Natural killer cell (primary cell): ENCODE measurements at regions not wholly inside any gene's neighbourhood (a gene's known extent, or its start where the extent isn't known, plus 50 kb on each side); places are given as distances from the start of the nearest gene placed in this dataset.

Source experiments
- ATAC-seq, 3 donors: fragments of 150-1000 bp in 2 of 3; fragments of 200-7000 bp in 1 of 3; cut with Tn5 transposase; 1 replicate in 1 of 3; 2 replicates in 2 of 3; pipeline ENCODE4 v1.10.0; 2021; ENCODE audit warnings: mild to moderate bottlenecking in 2 of 3, moderate library complexity in 2 of 3
- DNase-seq, 2 donors: peaks; one replicate each; pipeline versions ENCODE4 v3.0.0 to v3.0.0-alpha.2; 2013 to 2021; ENCODE audit warnings: mixed read lengths in 1 of 2
- H3K27ac ChIP-seq: one replicate; pipeline ENCODE4 v1.5.1; 2013; ENCODE audit warnings: mild to moderate bottlenecking, low read length
- H3K27me3 ChIP-seq: one replicate; pipeline ENCODE4 v1.6.1; 2013; ENCODE audit warnings: low read length; ENCODE audit not compliant: control insufficient read depth, insufficient read depth
- H3K36me3 ChIP-seq: one replicate; pipeline ENCODE4 v1.6.1; 2013; ENCODE audit warnings: low read length; ENCODE audit not compliant: control insufficient read depth, insufficient read depth
- H3K4me1 ChIP-seq: one replicate; pipeline ENCODE4 v1.6.1; 2013; ENCODE audit warnings: low read length; ENCODE audit not compliant: control insufficient read depth, insufficient read depth
- H3K4me3 ChIP-seq: one replicate; pipeline ENCODE4 v1.5.1; 2013; ENCODE audit warnings: low read length
- H3K9me3 ChIP-seq: one replicate; pipeline ENCODE4 v1.6.1; 2013; ENCODE audit warnings: low read length; ENCODE audit not compliant: control insufficient read depth, insufficient read depth
- H3K27ac Mint-ChIP-seq, 2 donors: one replicate each; pipeline ENCODE4 v1.8.0; 2022; ENCODE audit warnings: mild to moderate bottlenecking in 2 of 2, mixed read lengths in 2 of 2, moderate library complexity in 1 of 2
- H3K27me3 Mint-ChIP-seq, 2 donors: one replicate each; pipeline ENCODE4 v1.8.0; 2022; ENCODE audit warnings: low read depth in 2 of 2, mixed read lengths in 2 of 2
- H3K36me3 Mint-ChIP-seq: one replicate; pipeline ENCODE4 v1.8.0; 2022; ENCODE audit warnings: mixed read lengths
- H3K4me1 Mint-ChIP-seq, 2 donors: one replicate each; pipeline ENCODE4 v1.8.0; 2022; ENCODE audit warnings: mixed read lengths in 2 of 2
- H3K4me3 Mint-ChIP-seq: one replicate; pipeline ENCODE4 v1.8.0; 2022; ENCODE audit warnings: mild to moderate bottlenecking, moderate library complexity, mixed read lengths
- H3K9me3 Mint-ChIP-seq, 2 donors: one replicate each; pipeline ENCODE4 v1.8.0; 2022; ENCODE audit warnings: mixed read lengths in 2 of 2
- CTCF ChIP-seq: fragments of 200-600 bp; IDR thresholded peaks from one replicate; pipeline ENCODE4 v1.8.0; 2022; ENCODE audit warnings: antibody characterized with exemption
- WGBS: methylation state at CpG from one replicate; pipeline ENCODE4 v1.1.7; 2013; ENCODE audit warnings: missing lambda C conversion rate; ENCODE audit not compliant: insufficient coverage; 5-methylcytosine and 5-hydroxymethylcytosine counted together
- intact Hi-C: fragments of 100-400 bp; cut with micrococcal nuclease; formaldehyde crosslinking; loops from one replicate; pipeline ENCODE4 v1.14.2; 2022

- no peak overlapping the region for H3K27ac Mint-ChIP-seq
- no peaks in the 10 kb centered on the region for H3K4me1 ChIP-seq
- H3K27me3 ChIP-seq = no peaks in the 10 kb centered on the region
- no peaks in the 10 kb centered on the region for H3K4me1 Mint-ChIP-seq
- peaks cover 3 to 5% of the 10 kb centered on the region in 2 donors for H3K9me3 Mint-ChIP-seq
- no peak overlapping the region for H3K4me3 Mint-ChIP-seq
- intact Hi-C loops = no loop called here
- H3K9me3 ChIP-seq = no peaks in the 10 kb centered on the region
- no peak for TF ChIP-seq CTCF
- no peak for ATAC-seq
- H3K27me3 Mint-ChIP-seq = no peaks in the 10 kb centered on the region
- 57% methylated on average over 1 of the region's 1 CpG for WGBS
- H3K36me3 ChIP-seq = no peaks in the 10 kb centered on the region
- H3K4me3 ChIP-seq = no peak overlapping the region
- no peak for DNase-seq
- H3K36me3 Mint-ChIP-seq = no peaks in the 10 kb centered on the region
- no peak overlapping the region for H3K27ac ChIP-seq
Measured at GRCh38 chr4:137998666-137999429, 243.3 kb downstream of the SLC7A11 start.

GRCh38 chr4:137997496-137997895 lies 244.7 kb downstream of the SLC7A11 start:
- no peak for DNase-seq
- Histone ChIP-seq H3K27me3 (no peaks in the 10 kb centered on the region), H3K27ac (no peak overlapping the region), H3K36me3 (no peaks in the 10 kb centered on the region), H3K4me1 (no peaks in the 10 kb centered on the region), H3K4me3 (no peak overlapping the region), H3K9me3 (no peaks in the 10 kb centered on the region)
- WGBS = no CpG with 5 or more reads among the region's 1 CpG
- Mint-ChIP-seq H3K27me3 (no peaks in the 10 kb centered on the region), H3K4me3 (no peak overlapping the region), H3K9me3 (peaks cover 0 to 5% of the 10 kb centered on the region in 2 donors), H3K27ac (no peak overlapping the region), H3K4me1 (no peaks in the 10 kb centered on the region), H3K36me3 (no peaks in the 10 kb centered on the region)
- ATAC-seq = no peak
- intact Hi-C loops = no loop called here
- no peak for TF ChIP-seq CTCF

- no peaks in the 10 kb centered on the region for H3K27me3 Mint-ChIP-seq
- no peaks in the 10 kb centered on the region for H3K27me3 ChIP-seq
- no peak overlapping the region for H3K27ac Mint-ChIP-seq
- no peaks in the 10 kb centered on the region for H3K9me3 ChIP-seq
- intact Hi-C loops = no loop called here
- no peak for TF ChIP-seq CTCF
- H3K4me3 ChIP-seq = no peak overlapping the region
- H3K9me3 Mint-ChIP-seq = peaks cover 0 to 5% of the 10 kb centered on the region in 2 donors
- ATAC-seq = no peak
- H3K36me3 ChIP-seq = no peaks in the 10 kb centered on the region
- no peaks in the 10 kb centered on the region for H3K36me3 Mint-ChIP-seq
- H3K4me1 Mint-ChIP-seq = no peaks in the 10 kb centered on the region
- DNase-seq = no peak
- H3K4me3 Mint-ChIP-seq = no peak overlapping the region
- no peaks in the 10 kb centered on the region for H3K4me1 ChIP-seq
- no peak overlapping the region for H3K27ac ChIP-seq
Measured at GRCh38 chr4:137994853-137995252, 247.3 kb downstream of the SLC7A11 start.

- H3K4me1 Mint-ChIP-seq = no peaks in the 10 kb centered on the region
- Histone ChIP-seq H3K4me1 (no peaks in the 10 kb centered on the region), H3K36me3 (no peaks in the 10 kb centered on the region), H3K27me3 (no peaks in the 10 kb centered on the region), H3K9me3 (no peaks in the 10 kb centered on the region), H3K27ac (no peak overlapping the region), H3K4me3 (no peak overlapping the region)
- no peak for ATAC-seq
- TF ChIP-seq CTCF = no peak
- no peak for DNase-seq
- WGBS = 78% methylated on average over 1 of the region's 1 CpG
- H3K27ac Mint-ChIP-seq = no peak overlapping the region
- peaks cover 0 to 5% of the 10 kb centered on the region in 2 donors for H3K9me3 Mint-ChIP-seq
- intact Hi-C loops = no loop called here
- H3K27me3 Mint-ChIP-seq = no peaks in the 10 kb centered on the region
- no peaks in the 10 kb centered on the region for H3K36me3 Mint-ChIP-seq
- no peak overlapping the region for H3K4me3 Mint-ChIP-seq
Measured at GRCh38 chr4:137993232-137993631, 248.9 kb downstream of the SLC7A11 start.
